Panc1 (cell line): ENCODE measurements at regions not wholly inside any gene's neighbourhood (a gene's known extent, or its start where the extent isn't known, plus 50 kb on each side); places are given as distances from the start of the nearest gene placed in this dataset.

Experiments used
- ATAC-seq: fragments of 200-7000 bp; cut with Tn5 transposase; 2 replicates; pipeline ENCODE4 v1.9.1; 2020; ENCODE audit warnings: mild to moderate bottlenecking, moderate library complexity
- BruUV-seq: library from RNA; stranded (reverse); fragments of 400-500 nt; replicated peaks from 2 replicates; lab custom pipeline; 2021; lab: Mats Ljungman, UMichigan
- CTCF ChIA-PET: fragments of 300-600 bp; sonication (Branson Sonifier 250); formaldehyde crosslinking; loops from one replicate; lab custom pipeline; 2022; ENCODE audit warnings: antibody characterized with exemption; lab: Charles Lee
- POLR2A ChIA-PET: fragments of 300-600 bp; sonication (Branson Sonifier 250); formaldehyde crosslinking; loops from one replicate; lab custom pipeline; 2022; ENCODE audit warnings: antibody characterized with exemption; lab: Charles Lee
- DNase-seq: peaks from one replicate; pipeline ENCODE4 v3.0.0-alpha.2; 2010; ENCODE audit warnings: low read depth, low spot score
- H3K27ac ChIP-seq: 2 replicates; pipeline ENCODE4 v1.5.1; 2011; ENCODE audit warnings: mild to moderate bottlenecking, low read length, inconsistent platforms
- H3K27me3 ChIP-seq: fragments of 200-500 bp; sonication (Bioruptor generic); 2 replicates; pipeline ENCODE4 v1.6.0; 2014; ENCODE audit warnings: low read length, inconsistent platforms; ENCODE audit not compliant: control insufficient read depth, insufficient read depth
- H3K36me3 ChIP-seq: fragments of 200-500 bp; sonication (Bioruptor generic); 2 replicates; pipeline ENCODE4 v1.5.1; 2014; ENCODE audit warnings: inconsistent platforms, mild to moderate bottlenecking, low read length, moderate library complexity; ENCODE audit not compliant: control insufficient read depth, insufficient read depth
- H3K4me1 ChIP-seq: 2 replicates; pipeline ENCODE4 v1.5.1; 2011; ENCODE audit warnings: inconsistent platforms, mild to moderate bottlenecking, low read length, moderate library complexity; ENCODE audit not compliant: control insufficient read depth, insufficient read depth
- H3K4me3 ChIP-seq, 2 experiments: 2 replicates each; pipeline ENCODE4 v1.5.1; 2011 to 2012; ENCODE audit warnings: low read depth in 2 of 2, low read length in 2 of 2, mild to moderate bottlenecking in 2 of 2, inconsistent platforms in 1 of 2, moderate library complexity in 1 of 2
- H3K9me3 ChIP-seq: fragments of 200-500 bp; sonication (Bioruptor generic); 2 replicates; pipeline ENCODE4 v1.5.1; 2014; ENCODE audit warnings: low read depth, mild to moderate bottlenecking, inconsistent platforms, low read length, moderate library complexity; ENCODE audit not compliant: control insufficient read depth, insufficient read depth
- CTCF ChIP-seq: fragments of 450-650 bp; IDR thresholded peaks from 2 replicates; pipeline ENCODE4 v1.5.1; 2017; ENCODE audit warnings: mild to moderate bottlenecking
- POLR2AphosphoS5 ChIP-seq: IDR thresholded peaks from 2 replicates; pipeline ENCODE4 v1.6.1; 2012; ENCODE audit warnings: mild to moderate bottlenecking, low read depth, low read length, moderate library complexity
- SIN3A ChIP-seq: IDR thresholded peaks from 2 replicates; pipeline ENCODE4 v1.6.1; 2012; ENCODE audit warnings: low read depth, mild to moderate bottlenecking, low read length, moderate library complexity, borderline replicate concordance; ENCODE audit not compliant: insufficient read depth
- TCF7L2 ChIP-seq: IDR thresholded peaks from 2 replicates; pipeline ENCODE4 v1.6.1; 2011; ENCODE audit warnings: mild to moderate bottlenecking, low read depth, low read length, inconsistent platforms
- in situ Hi-C: cut with HindIII; loops from 2 replicates; pipeline ENCODE4 v1.10.0; 2016; ENCODE audit warnings: low sequenced_read_pairs, low pct_unique_long_range_greater_than_20kb
- intact Hi-C: fragments of 100-400 bp; cut with micrococcal nuclease; formaldehyde crosslinking; loops from one replicate; pipeline ENCODE4 v1.10.0; 2022; ENCODE audit not compliant: unreplicated experiment
- TF ChIP-seq, protein P1 (sequence below), 2 experiments: IDR thresholded peaks; 2 replicates each; pipeline ENCODE4 v1.6.1; 2011 to 2012; ENCODE audit warnings: low read depth in 2 of 2, control low read depth in 1 of 2, low read length in 1 of 2, mild to moderate bottlenecking in 1 of 2, moderate library complexity in 1 of 2; ENCODE audit not compliant: insufficient read depth in 1 of 2

- Histone ChIP-seq H3K4me1 (no peaks in the 10 kb centered on the region), H3K36me3 (no peaks in the 10 kb centered on the region), H3K27ac (no peak overlapping the region), H3K27me3 (no peaks in the 10 kb centered on the region), H3K9me3 (no peaks in the 10 kb centered on the region), H3K4me3 (no peak overlapping the region)
- CTCF ChIA-PET, result no interaction called here
- TF ChIP-seq TCF7L2 (no peak), CTCF (no peak), POLR2AphosphoS5 (no peak), SIN3A (no peak)
- TF ChIP-seq, protein P1, sequence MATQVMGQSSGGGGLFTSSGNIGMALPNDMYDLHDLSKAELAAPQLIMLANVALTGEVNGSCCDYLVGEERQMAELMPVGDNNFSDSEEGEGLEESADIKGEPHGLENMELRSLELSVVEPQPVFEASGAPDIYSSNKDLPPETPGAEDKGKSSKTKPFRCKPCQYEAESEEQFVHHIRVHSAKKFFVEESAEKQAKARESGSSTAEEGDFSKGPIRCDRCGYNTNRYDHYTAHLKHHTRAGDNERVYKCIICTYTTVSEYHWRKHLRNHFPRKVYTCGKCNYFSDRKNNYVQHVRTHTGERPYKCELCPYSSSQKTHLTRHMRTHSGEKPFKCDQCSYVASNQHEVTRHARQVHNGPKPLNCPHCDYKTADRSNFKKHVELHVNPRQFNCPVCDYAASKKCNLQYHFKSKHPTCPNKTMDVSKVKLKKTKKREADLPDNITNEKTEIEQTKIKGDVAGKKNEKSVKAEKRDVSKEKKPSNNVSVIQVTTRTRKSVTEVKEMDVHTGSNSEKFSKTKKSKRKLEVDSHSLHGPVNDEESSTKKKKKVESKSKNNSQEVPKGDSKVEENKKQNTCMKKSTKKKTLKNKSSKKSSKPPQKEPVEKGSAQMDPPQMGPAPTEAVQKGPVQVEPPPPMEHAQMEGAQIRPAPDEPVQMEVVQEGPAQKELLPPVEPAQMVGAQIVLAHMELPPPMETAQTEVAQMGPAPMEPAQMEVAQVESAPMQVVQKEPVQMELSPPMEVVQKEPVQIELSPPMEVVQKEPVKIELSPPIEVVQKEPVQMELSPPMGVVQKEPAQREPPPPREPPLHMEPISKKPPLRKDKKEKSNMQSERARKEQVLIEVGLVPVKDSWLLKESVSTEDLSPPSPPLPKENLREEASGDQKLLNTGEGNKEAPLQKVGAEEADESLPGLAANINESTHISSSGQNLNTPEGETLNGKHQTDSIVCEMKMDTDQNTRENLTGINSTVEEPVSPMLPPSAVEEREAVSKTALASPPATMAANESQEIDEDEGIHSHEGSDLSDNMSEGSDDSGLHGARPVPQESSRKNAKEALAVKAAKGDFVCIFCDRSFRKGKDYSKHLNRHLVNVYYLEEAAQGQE (IDR thresholded peaks at IDR 0.05; ENCODE audit: insufficient read depth in 1 of 2, low read depth in 2 of 2, low read length in 1 of 2), result no peak
- in situ Hi-C loops, result no loop called here
- POLR2A ChIA-PET, result no interaction called here
- intact Hi-C loops, result no loop called here
- ATAC-seq (no peak), DNase-seq (no peak)
- no TSS peak for BruUV-seq
Measured at GRCh38 chr9:20074291-20074690, 285.5 kb upstream of the SLC24A2 start.

GRCh38 chr9:20070336-20070735 is 281.5 kb upstream of the SLC24A2 start:
- TF ChIP-seq TCF7L2 (no peak), POLR2AphosphoS5 (no peak), SIN3A (no peak), CTCF (no peak)
- TF ChIP-seq, protein P1 (IDR thresholded peaks at IDR 0.05; ENCODE audit: insufficient read depth in 1 of 2, low read depth in 2 of 2, low read length in 1 of 2), result no peak
- intact Hi-C loops, result no loop called here
- ATAC-seq (no peak), DNase-seq (no peak)
- Histone ChIP-seq H3K4me1 (no peaks in the 10 kb centered on the region), H3K27me3 (no peaks in the 10 kb centered on the region), H3K4me3 (no peak overlapping the region), H3K9me3 (no peaks in the 10 kb centered on the region), H3K36me3 (no peaks in the 10 kb centered on the region), H3K27ac (no peak overlapping the region)
- in situ Hi-C loops, result no loop called here
- ChIA-PET POLR2A (no interaction called here), CTCF (no interaction called here)
- BruUV-seq, result no TSS peak
